ENCODE measurements at regions not wholly inside any gene's neighbourhood (a gene's known extent, or its start where the extent isn't known, plus 50 kb on each side); places are given as distances from the start of the nearest gene placed in this dataset.

GRCh38 chr2:149872638-149873150 is 285.1 kb upstream of the MMADHC start:
- TF ChIP-seq, protein P1, sequence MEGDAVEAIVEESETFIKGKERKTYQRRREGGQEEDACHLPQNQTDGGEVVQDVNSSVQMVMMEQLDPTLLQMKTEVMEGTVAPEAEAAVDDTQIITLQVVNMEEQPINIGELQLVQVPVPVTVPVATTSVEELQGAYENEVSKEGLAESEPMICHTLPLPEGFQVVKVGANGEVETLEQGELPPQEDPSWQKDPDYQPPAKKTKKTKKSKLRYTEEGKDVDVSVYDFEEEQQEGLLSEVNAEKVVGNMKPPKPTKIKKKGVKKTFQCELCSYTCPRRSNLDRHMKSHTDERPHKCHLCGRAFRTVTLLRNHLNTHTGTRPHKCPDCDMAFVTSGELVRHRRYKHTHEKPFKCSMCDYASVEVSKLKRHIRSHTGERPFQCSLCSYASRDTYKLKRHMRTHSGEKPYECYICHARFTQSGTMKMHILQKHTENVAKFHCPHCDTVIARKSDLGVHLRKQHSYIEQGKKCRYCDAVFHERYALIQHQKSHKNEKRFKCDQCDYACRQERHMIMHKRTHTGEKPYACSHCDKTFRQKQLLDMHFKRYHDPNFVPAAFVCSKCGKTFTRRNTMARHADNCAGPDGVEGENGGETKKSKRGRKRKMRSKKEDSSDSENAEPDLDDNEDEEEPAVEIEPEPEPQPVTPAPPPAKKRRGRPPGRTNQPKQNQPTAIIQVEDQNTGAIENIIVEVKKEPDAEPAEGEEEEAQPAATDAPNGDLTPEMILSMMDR (IDR thresholded peaks at IDR 0.05; ENCODE audit: low read length): no peak
- no peak for TF ChIP-seq EZH2 (IDR thresholded peaks at IDR 0.05; ENCODE audit: borderline replicate concordance, low read length)
